ENCODE measurements at regions not wholly inside any gene's neighbourhood (a gene's known extent, or its start where the extent isn't known, plus 50 kb on each side); places are given as distances from the start of the nearest gene placed in this dataset.
"Not testable (repeated sequence)": the region's sequence is repeated elsewhere in the genome, so short reads cannot be mapped to it uniquely, and the experiment has no call there.

DNA sequence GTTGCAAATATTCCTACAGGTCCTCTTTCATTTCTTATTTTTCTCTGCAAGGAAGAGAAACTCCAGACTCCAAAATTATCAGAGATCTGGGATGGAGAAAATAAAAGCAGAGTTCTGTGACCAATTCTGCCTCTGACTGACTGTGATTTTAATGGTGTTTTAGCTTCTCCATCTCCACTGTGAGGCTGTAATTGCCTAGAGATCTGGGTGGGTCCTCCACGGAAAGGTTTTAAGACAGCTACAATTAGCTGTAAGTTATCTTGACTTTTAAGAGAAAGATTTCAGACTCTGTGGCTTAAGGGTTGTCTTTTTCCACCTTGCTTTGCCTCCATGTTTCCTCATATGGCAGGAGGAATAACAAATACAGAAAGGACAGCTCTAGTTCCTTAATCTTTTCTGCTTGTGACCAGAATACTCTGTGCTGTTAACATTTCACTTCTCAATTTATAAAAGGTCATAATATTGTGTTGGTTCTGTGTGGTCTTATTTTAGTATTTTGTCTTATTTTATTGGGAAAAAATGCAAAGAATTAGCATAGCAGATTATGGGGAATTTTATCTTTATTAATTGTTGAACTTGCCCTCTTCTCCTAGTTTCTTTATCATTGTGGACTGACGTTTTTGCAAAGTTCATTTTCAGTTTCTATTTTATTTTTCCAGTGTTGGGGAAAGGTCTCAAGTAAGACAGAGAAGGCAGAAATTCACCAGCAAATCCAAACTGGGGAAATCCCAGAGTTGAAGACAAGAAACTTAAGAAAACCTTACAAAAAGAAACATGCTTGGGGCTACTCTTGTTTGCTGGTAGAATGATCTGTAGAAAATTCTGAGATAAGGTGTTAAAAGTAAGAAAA, 157.9 kb downstream of the RAP2B start:
- DNase-seq: no peak

DNA sequence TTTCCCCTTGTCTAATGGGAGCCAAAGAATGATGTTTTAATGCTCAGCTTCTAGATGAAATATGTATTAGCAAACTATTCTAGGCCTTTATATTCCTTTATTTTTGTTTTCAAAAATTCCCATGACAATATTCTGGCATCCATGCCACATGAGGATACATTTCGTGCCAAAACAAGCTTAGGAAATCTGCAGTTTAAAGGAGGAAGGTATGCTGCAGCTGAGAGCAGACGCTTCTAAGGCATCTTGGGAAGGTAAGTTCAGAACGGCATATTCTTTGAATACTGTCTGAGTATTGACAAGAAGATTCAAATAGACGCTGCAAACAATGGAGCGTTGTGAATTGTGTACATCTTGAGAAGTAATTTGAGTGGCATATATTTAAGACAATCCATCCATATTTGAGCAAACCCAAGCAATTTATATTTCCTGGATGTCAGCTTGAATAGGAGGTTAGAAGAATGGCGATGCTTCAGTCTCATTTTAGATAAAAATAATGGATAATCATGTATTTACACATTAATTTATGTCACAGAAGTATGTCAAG, 158.6 kb downstream of the RAP2B start:
- DNase-seq: no peak

DNA sequence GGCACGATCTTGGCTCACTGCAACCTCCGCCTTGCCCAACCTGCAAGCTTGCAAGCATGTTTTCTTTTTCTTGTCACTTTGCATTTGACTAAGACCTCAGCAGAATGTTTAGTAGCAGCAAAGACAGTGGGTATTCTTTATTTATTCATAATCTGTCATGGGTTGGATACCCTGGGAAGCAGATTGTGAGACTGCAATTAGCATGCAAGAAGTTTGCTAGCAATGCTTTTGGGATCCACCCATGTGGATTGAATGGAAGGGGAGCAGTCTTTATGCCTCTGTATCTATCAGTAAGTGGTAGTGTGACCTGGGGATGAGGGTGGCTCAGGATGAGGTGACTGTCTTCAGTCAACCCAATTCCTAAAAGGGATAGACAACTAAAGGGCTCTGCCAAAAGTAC, 166.7 kb downstream of the RAP2B start:
- DNase-seq: no peak

DNA sequence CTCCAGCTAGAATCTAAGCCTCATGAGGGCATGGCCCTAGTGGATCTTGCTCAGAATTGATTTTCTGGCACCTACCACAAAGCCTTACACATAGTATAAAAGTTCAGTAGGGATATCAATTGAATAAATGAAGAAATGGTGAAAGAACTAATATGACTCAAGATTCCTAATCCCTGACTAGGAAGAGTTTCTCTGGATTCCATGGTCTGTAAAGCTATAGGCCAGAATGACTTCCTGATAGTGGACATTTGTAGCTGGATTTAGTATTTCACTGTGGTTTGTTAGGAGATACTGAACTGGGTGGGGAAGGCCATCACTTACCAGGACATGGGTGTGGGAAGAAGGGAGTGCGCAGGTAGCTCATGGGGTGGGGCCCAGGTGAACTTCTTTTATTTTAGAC, 168.9 kb downstream of the RAP2B start:
- no peak for DNase-seq

DNA sequence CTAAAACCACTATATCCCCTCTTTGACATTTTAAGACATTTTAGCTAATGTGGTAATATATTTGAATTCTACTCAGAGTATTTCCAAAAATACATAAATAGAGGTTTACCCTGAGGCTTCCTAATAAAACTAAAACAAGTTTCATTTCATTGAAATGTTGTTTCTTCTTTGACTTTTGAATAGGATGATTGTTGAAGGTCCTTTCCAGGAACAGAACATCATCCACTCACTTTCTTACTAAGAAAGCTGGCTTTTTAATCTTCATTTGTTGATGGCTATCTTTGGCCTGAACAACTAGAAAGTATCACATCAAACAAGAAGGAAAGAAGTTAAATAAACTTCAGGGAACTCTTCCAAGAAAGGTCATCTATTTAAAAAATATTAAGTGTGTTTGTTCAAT, 169.7 kb downstream of the RAP2B start:
- DNase-seq: no peak

DNA sequence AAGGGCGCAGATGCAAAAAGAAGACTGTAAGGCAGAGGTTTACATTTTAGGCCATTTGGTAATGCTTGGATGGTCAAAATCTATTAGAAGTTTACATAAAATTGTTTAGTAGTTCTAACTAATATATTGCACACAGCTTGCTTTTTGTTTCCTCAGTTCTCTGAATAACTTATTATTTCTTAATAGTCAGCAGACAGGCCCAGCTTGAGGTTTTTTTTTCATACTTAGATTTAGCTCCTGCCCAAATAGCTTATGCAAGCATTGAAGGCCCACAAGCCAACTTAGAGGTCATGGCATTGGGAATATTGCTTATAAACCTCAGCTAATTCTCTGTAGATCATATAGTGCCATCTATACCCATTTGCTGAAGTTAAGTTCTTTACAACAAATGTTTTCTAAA, 172.5 kb downstream of the RAP2B start:
- no peak for DNase-seq

DNA sequence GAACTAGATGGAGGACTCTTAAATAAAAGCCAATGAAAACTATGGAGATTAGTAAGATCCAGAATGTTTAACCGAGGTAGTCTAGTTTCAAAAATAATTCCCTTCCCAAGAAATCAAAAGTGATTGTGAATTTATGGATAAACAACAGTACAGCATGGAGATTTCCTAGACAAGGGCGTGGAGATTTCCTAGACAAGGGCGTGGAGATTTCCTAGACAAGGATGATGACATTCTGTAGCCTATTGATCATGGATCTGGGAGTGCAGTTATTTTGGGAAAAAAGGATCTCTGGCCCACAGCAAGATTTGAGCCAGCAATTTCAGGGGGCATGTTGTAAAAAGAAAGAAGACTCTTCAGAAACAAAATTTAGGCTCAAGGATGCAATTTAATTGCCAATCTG, 175.3 kb downstream of the RAP2B start:
- DNase-seq: no peak

DNA sequence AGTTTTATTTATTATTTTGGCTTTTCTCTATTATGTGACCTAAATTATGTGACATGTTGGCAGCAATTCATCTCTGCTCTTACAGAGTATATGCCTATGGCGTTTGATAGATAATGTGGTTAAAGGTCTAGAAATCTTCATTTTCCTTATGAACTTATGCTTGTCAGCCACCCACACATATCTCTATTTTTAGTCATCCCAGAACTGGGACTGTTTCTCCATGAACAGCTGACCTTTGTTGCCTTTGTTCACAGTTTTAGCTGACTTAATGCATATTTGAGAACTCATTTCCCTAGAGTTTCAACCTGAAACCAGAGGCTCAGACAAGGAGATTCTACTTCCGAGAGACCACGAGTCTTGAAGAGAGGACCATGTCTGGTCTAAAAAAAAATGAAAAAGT, 176.5 kb downstream of the RAP2B start:
- DNase-seq: no peak

DNA sequence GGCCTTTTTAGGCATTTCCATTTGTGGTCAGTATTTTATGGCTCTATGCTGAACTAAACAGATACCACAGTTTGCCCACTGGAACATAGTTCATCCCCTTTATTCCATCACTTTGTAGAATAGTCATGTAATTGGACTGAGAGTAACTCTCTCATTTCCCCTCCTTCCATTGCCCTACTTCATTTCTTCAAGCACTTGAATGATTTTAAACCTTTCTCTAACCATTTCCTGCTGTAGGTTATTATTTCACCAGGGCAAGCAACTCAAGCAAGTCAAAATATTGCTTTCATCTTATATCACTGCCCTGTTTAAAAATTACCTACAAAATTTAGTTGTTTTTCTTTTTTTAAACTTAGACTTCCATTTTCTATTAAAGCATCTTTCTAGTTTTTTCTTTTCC, 177.0 kb downstream of the RAP2B start:
- DNase-seq: no peak

DNA sequence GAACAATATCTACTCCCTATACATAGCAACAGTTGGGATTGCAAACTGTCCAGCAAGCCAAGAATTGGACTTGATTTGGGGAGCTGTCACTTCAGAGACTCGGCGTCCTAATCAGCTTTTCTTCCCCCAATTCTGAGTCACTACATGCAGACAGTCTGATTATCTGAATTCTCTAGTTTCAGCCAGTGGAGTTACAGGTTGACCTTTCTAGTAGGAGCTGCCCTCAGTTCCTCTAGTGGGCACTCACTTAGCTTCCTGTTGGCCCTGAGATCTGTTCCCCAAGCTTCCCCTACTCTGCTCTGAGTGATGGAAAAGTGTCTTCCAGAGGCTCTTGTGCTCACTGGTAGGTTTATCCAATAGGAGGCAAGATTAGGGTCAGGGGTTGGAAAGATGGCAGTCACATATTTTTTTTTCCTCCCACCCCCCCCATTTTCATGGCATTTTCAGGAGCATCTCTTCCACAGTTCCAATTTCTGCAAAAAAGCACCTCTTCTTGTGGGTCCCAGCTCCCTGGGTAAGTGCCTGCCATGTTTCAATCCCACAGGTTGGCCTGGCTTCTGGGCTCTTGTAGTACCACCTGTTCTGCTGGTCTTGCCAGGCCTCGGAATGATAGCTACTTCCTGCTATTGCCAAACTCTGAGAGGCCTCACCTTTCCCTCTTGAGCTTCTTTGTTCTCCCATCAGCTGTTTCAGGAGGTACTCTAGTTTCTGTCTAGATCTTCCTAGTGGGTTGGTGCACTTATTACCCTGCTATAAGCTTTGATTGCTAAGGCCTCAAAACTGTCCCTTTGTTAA, 182.2 kb downstream of the RAP2B start:
- DNase-seq: no peak

DNA sequence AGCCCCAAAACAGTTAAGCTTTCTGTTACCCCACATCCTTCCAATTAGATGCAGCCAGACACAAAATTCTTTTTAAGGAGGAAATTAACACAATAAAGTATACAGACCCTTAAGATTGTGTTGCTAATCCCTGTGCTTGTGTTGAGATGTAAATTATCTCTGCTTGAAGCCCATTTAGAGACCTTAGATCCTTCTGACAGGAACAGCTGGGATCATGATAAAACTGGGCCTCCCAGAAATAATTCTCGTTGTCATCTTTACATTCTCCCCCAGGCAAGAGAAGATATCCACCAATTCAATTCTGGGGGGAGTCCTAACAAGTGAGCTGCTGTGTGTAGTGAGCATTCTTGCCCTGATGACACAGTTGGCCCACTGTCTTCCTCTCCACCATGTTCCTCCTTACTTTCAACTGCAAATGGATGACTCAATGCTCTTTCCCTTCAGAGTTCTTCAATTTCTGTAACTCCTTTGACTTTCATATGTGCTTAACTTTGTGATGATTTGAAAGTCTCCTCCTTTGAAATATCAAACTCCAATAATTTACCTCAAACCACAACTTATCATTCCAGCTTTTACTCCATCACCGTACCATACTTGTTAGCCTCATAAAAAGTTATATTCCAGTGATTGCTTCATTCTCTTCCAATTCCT, 186.6 kb downstream of the RAP2B start:
- no peak for DNase-seq

DNA sequence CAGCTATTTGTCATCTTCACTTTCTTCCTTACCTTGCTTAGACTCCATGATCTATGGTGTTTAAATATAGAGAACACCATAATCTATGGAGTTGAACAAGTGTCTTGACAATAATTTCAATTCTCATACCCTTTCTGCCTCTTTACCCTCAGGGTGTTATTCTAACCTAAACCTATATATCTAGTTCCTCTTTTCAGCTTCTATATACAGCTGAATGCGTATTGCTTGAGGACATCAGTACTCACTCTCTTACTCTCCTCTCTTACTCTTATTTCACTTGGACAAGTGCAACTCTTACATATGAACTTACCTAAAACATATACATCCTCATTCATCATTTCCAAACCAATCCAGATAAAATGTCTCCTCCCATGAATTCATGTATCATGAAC, 187.1 kb downstream of the RAP2B start:
- no peak for DNase-seq

DNA sequence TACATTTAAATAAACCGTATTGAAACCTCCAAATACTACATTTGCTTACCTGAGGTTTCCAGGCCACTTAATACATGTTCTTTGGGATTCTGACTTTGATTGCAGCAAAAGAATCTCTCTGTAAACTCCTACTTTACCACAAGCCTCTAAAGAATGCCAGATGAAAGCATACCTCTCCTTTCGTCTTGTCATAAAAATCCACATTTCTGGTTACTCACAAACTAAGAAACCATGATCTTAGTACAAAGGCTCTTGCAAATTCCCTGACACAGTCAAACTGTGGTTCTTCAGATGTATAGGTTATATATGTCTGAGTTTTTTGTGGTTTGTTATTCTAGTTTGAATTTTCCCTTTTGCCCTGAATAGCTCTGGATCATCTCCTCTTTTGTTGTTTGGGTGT, 188.4 kb downstream of the RAP2B start:
- DNase-seq: no peak

DNA sequence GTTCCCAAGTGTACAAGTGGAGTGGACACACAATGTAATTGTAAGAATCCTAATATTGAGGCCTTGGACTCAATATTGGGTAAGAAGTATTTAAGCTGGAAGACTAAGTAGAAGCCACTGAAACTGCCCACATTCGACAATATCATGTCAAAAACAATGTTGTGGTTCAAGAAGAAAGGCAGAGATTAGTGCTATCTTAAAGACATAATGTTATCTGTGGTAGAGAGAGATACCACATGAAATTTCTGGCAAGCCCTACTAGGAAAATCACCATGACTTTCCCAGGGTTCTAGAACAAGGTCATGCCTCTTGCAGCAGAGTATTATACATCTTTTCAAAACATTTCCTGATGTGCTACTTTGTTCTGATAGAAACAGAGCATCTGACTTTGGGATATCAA, 192.6 kb downstream of the RAP2B start:
- no peak for DNase-seq

DNA sequence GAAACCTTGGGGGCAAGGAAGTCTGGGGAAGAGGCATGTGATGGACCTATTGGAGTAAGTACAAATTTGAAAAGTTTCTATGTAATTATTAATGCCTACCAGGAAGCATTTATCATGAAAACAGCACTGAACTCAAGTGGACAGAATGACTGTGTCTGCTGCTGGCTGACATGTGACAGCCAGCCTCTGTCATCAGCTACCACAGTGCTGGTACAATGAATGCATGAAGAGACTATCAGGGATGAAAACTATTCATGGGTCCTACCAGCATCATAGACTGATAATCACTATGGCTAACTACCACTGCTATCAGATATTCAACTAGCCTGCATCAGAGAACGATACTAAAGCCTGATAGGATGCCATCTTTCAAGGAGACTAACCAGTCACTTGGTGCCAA, 193.5 kb downstream of the RAP2B start:
- DNase-seq: no peak

DNA sequence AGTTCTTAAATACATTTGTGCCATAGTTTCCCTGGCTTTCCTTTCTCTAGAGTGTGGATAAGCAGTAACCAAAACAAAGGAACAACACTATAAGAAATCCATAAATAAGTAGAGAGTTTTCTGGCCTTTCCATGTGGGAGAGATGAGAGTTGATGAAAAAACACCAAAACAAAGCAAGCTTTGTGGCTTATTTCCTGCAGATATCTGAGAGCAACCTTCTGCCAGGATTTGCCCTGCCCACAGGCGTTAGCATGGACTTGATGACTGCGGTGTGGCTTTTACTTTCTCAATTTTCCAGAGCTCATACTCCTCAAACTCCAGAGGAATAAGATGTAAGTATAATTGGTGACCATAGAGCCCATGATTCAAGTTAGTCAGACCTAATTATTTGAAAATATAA, 194.9 kb downstream of the RAP2B start:
- DNase-seq: no peak

DNA sequence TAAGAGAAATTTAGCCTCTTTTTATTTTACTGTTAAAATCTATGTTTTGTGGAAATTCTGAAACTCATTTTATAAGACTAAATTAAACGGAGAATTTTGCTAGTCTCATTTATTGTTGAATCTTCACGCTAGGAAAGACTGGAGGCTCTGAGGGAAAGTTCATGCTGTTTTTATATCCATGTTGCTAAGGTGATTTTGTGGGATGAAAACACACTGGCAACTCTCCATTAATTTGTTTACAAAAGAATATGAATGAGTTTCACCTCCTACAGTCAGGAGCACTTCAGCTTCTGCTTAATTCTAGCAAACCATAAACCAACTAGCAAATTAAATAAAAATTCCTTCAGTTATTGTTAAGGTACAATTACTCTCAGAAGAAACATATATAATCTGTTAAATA, 195.4 kb downstream of the RAP2B start:
- DNase-seq: no peak

DNA sequence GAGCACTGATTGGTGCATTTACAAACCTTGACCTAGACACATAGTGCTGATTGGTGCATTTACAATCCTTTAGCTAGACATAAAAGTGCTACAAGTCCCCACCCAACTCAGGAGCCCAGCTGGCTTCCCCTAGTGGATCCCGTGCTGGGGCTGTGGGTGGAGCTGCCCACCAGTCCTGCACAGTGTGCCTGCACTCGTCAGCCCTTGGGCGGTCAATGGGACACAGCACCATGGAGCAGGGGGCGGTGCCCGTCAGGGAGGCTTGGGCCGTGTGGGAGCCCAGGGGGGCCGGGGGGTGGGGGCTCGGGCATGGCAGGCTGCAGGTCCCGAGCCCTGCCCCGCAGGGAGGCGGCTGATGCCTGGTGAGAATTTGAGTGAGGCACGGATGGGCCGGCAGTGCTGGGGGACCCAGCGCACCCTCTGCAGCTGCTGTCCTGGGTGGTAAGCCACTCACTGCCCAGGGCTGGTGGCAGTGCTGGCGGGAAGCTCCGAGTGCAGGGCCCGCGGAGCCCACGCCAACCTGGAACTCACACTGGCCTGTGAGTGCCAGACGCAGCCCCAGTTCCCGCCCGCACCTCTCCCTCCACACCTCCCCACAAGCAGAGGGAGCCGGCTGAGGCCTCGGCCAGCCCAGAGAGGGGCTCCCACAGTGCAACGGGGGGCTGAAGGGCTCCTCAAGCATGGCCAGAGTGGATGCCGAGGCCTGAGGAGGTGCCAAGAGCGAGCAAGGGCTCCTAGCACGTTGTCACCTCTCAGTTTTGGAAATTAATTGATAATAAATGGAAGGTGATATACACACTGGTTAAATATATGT, 207.7 kb downstream of the RAP2B start:
- no peak for DNase-seq

DNA sequence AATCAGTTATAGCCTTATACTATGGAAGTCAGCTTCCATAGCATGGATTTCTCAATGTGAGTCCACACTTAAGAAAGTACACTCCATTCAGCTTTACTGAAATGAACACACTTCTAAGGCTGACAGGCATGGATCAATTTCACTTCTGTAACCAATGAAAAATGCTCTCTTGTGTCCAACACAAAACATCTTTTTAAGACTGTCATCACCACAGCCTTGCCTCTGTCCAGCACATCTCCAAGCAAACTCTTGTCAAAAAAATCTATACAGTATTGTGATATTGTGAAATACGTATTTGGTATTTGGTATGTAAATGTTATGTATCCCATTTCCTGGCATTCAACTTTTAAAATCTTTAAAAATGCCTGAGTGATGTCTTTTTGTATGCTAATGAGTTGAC, 208.7 kb downstream of the RAP2B start:
- no peak for DNase-seq

DNA sequence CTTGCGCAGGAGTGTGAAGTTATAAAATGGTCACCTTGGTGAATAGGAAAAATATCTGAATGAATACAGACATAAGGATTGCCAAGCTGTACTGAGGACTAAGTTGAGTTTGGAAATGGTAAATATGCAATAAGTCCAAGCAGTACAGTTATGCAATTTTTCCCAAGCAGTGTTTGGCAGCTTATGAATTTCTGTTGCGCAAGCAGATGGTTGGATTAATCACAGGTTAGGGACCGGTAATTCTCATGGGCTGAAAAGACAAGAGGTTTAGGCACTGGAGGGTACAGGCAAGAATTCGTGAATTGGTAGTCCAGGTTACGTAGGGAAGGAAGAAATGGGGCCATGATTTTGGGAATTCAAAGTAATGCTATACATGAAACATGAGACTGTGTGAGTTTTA, 210.3 kb downstream of the RAP2B start:
- no peak for DNase-seq

DNA sequence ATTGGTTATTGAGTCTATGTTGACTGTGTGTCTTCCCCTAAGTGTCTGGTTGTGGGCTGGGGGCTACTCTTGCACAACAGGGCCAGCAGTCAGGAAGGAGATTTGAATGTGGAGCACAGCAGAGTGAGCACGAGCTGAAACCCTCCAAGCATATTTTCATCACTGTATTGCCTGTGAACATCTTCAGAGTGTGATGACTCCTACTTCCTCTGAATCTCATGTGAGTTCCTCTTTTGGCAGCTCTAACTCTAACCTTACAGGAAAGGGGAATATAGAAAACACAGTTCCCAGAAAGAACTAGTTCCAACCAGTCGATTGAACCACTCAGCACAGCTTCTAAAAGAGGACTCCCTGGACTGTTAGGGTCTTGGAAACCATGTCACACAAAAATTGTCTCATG, 211.6 kb downstream of the RAP2B start:
- DNase-seq: no peak

DNA sequence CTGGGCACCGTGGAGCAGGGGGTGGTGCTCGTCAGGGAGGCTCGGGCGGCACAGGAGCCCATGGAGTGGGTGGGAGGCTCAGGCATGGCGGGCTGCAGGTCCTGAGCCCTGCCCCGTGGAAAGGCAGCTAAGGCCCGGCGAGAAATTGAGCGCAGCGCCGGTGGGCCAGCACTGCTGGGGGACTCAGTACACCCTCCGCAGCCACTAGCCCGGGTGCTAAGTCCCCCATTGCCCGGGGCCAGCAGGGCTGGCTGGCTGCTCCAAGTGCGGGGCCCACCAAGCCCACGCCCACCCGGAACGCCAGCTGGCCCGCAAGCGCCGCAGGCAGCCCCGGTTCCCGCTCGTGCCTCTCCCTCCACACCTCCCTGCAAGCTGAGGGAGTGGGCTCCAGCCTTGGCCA, 216.3 kb downstream of the RAP2B start:
- not testable (repeated sequence) for DNase-seq

DNA sequence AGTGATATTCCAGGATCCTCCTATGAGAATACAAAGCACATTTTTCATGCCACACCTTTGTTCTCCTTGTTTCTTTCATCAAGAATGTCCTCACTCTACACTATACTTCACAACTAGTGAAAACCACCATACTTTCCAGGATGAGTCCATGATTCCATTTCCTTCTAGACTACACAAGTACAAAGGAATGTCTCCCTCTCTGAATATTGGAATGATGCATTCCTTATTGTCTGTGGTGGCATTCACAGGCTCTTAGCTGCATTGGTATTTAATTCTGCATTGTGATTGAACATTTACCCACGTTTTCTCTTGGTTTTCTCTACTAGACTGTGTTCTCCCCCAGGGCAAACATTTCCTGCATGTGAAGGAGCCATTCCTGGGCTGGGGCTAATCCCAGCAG, 217.5 kb downstream of the RAP2B start:
- no peak for DNase-seq

Data from activated CD4-positive, CD25-positive, alpha-beta regulatory T cell treated with anti-CD3 and anti-CD28 coated beads, Interleukin-2, amount 50 U/mL, for 72 hours (primary cell).